ENCODE measurements at regions not wholly inside any gene's neighbourhood (a gene's known extent, or its start where the extent isn't known, plus 50 kb on each side); places are given as distances from the start of the nearest gene placed in this dataset.

DNA sequence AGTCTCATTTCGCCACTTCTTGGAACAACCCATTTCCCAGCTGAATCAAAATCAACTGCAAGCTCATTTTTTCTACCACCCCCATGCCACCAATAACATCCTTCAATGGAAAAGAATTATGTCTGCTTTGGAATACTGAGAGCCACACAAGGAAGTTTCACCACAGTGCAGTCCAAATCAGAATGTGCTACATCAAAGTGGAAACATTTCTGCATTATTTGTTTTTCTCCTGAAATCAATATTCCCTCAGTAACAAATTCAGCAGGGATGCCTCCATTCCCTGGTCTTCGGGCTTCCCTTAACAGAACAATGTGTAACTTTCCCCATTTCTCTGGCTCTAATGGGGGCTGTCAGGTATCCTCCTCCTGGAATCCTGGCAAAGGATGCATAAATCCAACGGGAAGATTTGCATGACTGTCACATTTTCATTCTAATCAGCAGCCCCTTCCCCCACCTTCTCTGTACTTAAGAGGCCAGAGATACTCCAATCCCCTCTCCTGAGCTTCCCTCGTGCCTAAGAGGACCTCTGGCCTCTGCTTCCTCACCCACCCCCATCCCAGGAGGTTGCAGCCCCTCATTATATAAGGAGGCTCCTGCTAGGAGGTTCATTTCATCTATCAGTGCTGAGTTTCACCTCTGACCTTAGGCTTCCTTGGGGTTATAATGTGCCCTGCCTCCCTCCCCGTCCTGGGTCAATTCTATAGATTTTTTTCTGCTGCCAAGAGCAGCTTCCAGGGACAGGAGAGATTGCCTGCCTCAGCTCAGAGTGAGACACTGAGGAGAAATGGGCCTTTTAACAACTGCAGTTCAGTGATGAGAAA is 201.1 kb downstream of the OMA1 start:
- DNase-seq: no peak

DNA sequence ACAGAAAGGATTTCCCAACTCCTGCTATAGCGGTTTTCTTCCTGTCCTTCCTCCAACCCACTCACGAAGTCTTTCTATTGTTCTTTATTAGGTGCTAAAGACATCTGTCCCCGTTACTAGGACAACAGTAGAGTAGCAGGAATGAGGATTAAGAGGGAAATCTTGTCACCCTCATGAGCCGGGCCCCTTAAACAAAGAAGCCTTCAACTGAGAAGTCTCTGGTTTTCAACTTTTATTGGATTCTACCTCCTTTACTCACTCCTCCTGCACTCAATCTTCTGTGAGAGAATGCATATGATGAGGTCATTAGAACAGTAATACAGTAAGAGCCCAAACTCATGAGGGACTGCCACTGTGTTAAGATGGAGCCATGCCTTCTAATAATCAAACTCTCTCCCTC is 206.3 kb downstream of the OMA1 start:
- DNase-seq: no peak
- no peaks in the 10 kb centered on the region for H3K4me1 ChIP-seq
- H3K27ac ChIP-seq: no peak overlapping the region
- no peaks in the 10 kb centered on the region for H3K9me3 ChIP-seq
- no peaks in the 10 kb centered on the region for H3K36me3 ChIP-seq
- TF ChIP-seq CTCF (IDR thresholded peaks at IDR 0.05): no peak
- H3K27me3 ChIP-seq: no peaks in the 10 kb centered on the region
- intact Hi-C loops (cut with DNase I; ENCODE audit: low total_unique reads): no loop called here
- H3K4me3 ChIP-seq: no peak overlapping the region

More for the DNA sequence above, 201.1 kb downstream of the OMA1 start:
- intact Hi-C loops (cut with DNase I; ENCODE audit: low total_unique reads): no loop called here
- no peak for TF ChIP-seq CTCF (IDR thresholded peaks at IDR 0.05)
- H3K4me3 ChIP-seq: no peak overlapping the region
- H3K4me1 ChIP-seq: no peaks in the 10 kb centered on the region
- no peaks in the 10 kb centered on the region for H3K36me3 ChIP-seq
- H3K27me3 ChIP-seq: no peaks in the 10 kb centered on the region
- no peak overlapping the region for H3K27ac ChIP-seq
- H3K9me3 ChIP-seq: no peaks in the 10 kb centered on the region

DNA sequence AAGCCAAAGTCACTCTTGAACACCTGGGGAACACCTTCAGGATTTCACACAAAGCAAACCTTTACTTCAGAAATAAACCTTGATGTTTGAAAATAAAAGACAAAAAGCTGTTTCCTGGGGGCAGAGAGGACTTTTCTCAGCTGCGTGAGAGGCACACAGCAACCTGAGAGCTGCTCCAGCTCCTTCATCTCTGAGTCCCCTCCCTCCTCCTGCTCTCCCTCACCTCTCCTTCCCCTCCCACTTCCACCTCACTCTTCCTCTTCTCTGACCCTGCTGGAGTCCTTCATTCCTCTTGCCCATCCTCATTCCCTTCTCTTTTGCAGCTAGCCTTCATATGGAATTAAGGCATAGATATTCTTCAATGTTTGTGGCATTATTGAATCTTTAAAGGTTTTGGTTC is 208.4 kb downstream of the OMA1 start:
- TF ChIP-seq CTCF (IDR thresholded peaks at IDR 0.05): no peak
- Histone ChIP-seq H3K36me3 (no peaks in the 10 kb centered on the region), H3K4me3 (no peak overlapping the region), H3K27ac (no peak overlapping the region), H3K4me1 (no peaks in the 10 kb centered on the region), H3K27me3 (no peaks in the 10 kb centered on the region), H3K9me3 (no peaks in the 10 kb centered on the region)
- DNase-seq: no peak
- intact Hi-C loops (cut with DNase I; ENCODE audit: low total_unique reads): no loop called here

DNA sequence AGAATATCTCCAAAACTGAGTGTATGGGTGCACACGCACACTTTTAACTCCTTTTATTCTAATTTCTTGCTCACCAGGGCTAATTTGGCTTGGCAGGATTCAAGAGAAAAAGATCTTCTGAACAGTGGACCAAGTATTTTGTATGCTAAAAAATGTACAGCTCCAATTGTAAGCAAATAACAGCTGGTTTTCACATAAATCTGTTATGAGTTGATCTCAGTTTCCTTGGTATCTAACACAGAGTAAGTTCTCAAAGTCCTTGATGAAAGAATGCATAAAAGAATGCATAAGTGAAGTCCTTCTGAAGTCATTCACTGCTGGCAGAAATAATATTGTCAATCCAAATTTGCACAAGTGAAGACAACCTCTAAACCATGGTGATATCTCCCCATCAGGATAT is 213.0 kb downstream of the OMA1 start:
- intact Hi-C loops (cut with DNase I; ENCODE audit: low total_unique reads): no loop called here
- no peak for TF ChIP-seq CTCF (IDR thresholded peaks at IDR 0.05)
- no peak for DNase-seq

GRCh38 chr1:58331156-58331555 is 215.4 kb downstream of the OMA1 start:
- no peaks in the 10 kb centered on the region for H3K36me3 ChIP-seq
- no peaks in the 10 kb centered on the region for H3K9me3 ChIP-seq
- H3K27ac ChIP-seq: no peak overlapping the region
- no peak for DNase-seq
- H3K27me3 ChIP-seq: no peaks in the 10 kb centered on the region
- H3K4me3 ChIP-seq: no peak overlapping the region
- no peak for TF ChIP-seq CTCF (IDR thresholded peaks at IDR 0.05)
- intact Hi-C loops (cut with DNase I; ENCODE audit: low total_unique reads): no loop called here
- no peaks in the 10 kb centered on the region for H3K4me1 ChIP-seq

More for the DNA sequence above, 213.0 kb downstream of the OMA1 start:
- no peaks in the 10 kb centered on the region for H3K36me3 ChIP-seq
- H3K4me3 ChIP-seq: no peak overlapping the region
- no peak overlapping the region for H3K27ac ChIP-seq
- no peaks in the 10 kb centered on the region for H3K4me1 ChIP-seq
- H3K9me3 ChIP-seq: no peaks in the 10 kb centered on the region
- no peaks in the 10 kb centered on the region for H3K27me3 ChIP-seq
